ENCODE measurements at regions not wholly inside any gene's neighbourhood (a gene's known extent, or its start where the extent isn't known, plus 50 kb on each side); places are given as distances from the start of the nearest gene placed in this dataset.

GRCh38 chr5:74945561-74946165 lies 79.5 kb upstream of the FAM169A start:
- Histone ChIP-seq H3K4me1 (ENCODE audit: control insufficient read depth, insufficient read depth, low read length) (peaks cover 55% of the 10 kb centered on the region), H3K4me3 (ENCODE audit: low read length) (no peak overlapping the region), H3K9me3 (ENCODE audit: control insufficient read depth, low read depth, low read length) (no peaks in the 10 kb centered on the region), H3K27me3 (ENCODE audit: control insufficient read depth, insufficient read depth, low read length) (no peaks in the 10 kb centered on the region), H3K36me3 (ENCODE audit: control insufficient read depth, insufficient read depth, low read length) (no peaks in the 10 kb centered on the region), H3K27ac (ENCODE audit: low read length) (no peak overlapping the region)
- WGBS (ENCODE audit: insufficient coverage, low lambda C conversion rate) = 75% methylated on average over 1 of the region's 4 CpGs
- DNase-seq = no peak

- WGBS (ENCODE audit: insufficient coverage, low lambda C conversion rate) = 29% methylated on average over 1 of the region's 2 CpGs
- H3K27ac ChIP-seq (ENCODE audit: low read length) = peak overlapping the region; percentile 57
- H3K36me3 ChIP-seq (ENCODE audit: control insufficient read depth, insufficient read depth, low read length) = no peaks in the 10 kb centered on the region
- DNase-seq = peak in 1 of 2 donors; percentile 44
- H3K4me3 ChIP-seq (ENCODE audit: low read length) = no peak overlapping the region
- H3K27me3 ChIP-seq (ENCODE audit: control insufficient read depth, insufficient read depth, low read length) = no peaks in the 10 kb centered on the region
- no peaks in the 10 kb centered on the region for H3K9me3 ChIP-seq (ENCODE audit: control insufficient read depth, low read depth, low read length)
- peaks cover 50% of the 10 kb centered on the region for H3K4me1 ChIP-seq (ENCODE audit: control insufficient read depth, insufficient read depth, low read length)
Observed at GRCh38 chr5:74943905-74944304, 77.7 kb upstream of the FAM169A start.

GRCh38 chr5:74942622-74943286 lies 76.6 kb upstream of the FAM169A start:
- Histone ChIP-seq H3K36me3 (ENCODE audit: control insufficient read depth, insufficient read depth, low read length) (no peaks in the 10 kb centered on the region), H3K9me3 (ENCODE audit: control insufficient read depth, low read depth, low read length) (no peaks in the 10 kb centered on the region), H3K27ac (ENCODE audit: low read length) (peak overlapping the region; percentile 57), H3K27me3 (ENCODE audit: control insufficient read depth, insufficient read depth, low read length) (no peaks in the 10 kb centered on the region), H3K4me3 (ENCODE audit: low read length) (no peak overlapping the region), H3K4me1 (ENCODE audit: control insufficient read depth, insufficient read depth, low read length) (peaks cover 43% of the 10 kb centered on the region)
- WGBS (ENCODE audit: insufficient coverage, low lambda C conversion rate) = no CpG with 5 or more reads among the region's 10 CpGs
- no peak for DNase-seq

- Histone ChIP-seq H3K36me3 (ENCODE audit: control insufficient read depth, insufficient read depth, low read length) (no peaks in the 10 kb centered on the region), H3K4me3 (ENCODE audit: low read length) (no peak overlapping the region), H3K27me3 (ENCODE audit: control insufficient read depth, insufficient read depth, low read length) (no peaks in the 10 kb centered on the region), H3K9me3 (ENCODE audit: control insufficient read depth, low read depth, low read length) (no peaks in the 10 kb centered on the region), H3K4me1 (ENCODE audit: control insufficient read depth, insufficient read depth, low read length) (peaks cover 30% of the 10 kb centered on the region), H3K27ac (ENCODE audit: low read length) (peak overlapping the region; percentile 67)
- no CpG with 5 or more reads among the region's 2 CpGs for WGBS (ENCODE audit: insufficient coverage, low lambda C conversion rate)
- peak; percentile 67 to 86 for DNase-seq
Observed at GRCh38 chr5:74940782-74941353, 74.7 kb upstream of the FAM169A start.

GRCh38 chr5:74938250-74938933 lies 72.2 kb upstream of the FAM169A start:
- Histone ChIP-seq H3K4me1 (ENCODE audit: control insufficient read depth, insufficient read depth, low read length) (peaks cover 44% of the 10 kb centered on the region), H3K27me3 (ENCODE audit: control insufficient read depth, insufficient read depth, low read length) (no peaks in the 10 kb centered on the region), H3K36me3 (ENCODE audit: control insufficient read depth, insufficient read depth, low read length) (no peaks in the 10 kb centered on the region), H3K27ac (ENCODE audit: low read length) (peak overlapping the region; percentile 67), H3K4me3 (ENCODE audit: low read length) (no peak overlapping the region), H3K9me3 (ENCODE audit: control insufficient read depth, low read depth, low read length) (no peaks in the 10 kb centered on the region)
- DNase-seq = peak in 1 of 2 donors; percentile 62

- no peak overlapping the region for H3K4me3 ChIP-seq (ENCODE audit: low read length)
- H3K9me3 ChIP-seq (ENCODE audit: control insufficient read depth, low read depth, low read length) = no peaks in the 10 kb centered on the region
- H3K4me1 ChIP-seq (ENCODE audit: control insufficient read depth, insufficient read depth, low read length) = peaks cover 22% of the 10 kb centered on the region
- no peak for DNase-seq
- H3K36me3 ChIP-seq (ENCODE audit: control insufficient read depth, insufficient read depth, low read length) = no peaks in the 10 kb centered on the region
- no CpG with 5 or more reads among the region's 4 CpGs for WGBS (ENCODE audit: insufficient coverage, low lambda C conversion rate)
- no peak overlapping the region for H3K27ac ChIP-seq (ENCODE audit: low read length)
- H3K27me3 ChIP-seq (ENCODE audit: control insufficient read depth, insufficient read depth, low read length) = no peaks in the 10 kb centered on the region
Observed at GRCh38 chr5:74935752-74936091, 69.5 kb upstream of the FAM169A start.

GRCh38 chr5:74934949-74935751 lies 69.0 kb upstream of the FAM169A start:
- H3K4me3 ChIP-seq (ENCODE audit: low read length) = no peak overlapping the region
- WGBS (ENCODE audit: insufficient coverage, low lambda C conversion rate) = no CpG with 5 or more reads among the region's 9 CpGs
- H3K27me3 ChIP-seq (ENCODE audit: control insufficient read depth, insufficient read depth, low read length) = no peaks in the 10 kb centered on the region
- DNase-seq = peak in 1 of 2 donors; percentile 72
- no peaks in the 10 kb centered on the region for H3K36me3 ChIP-seq (ENCODE audit: control insufficient read depth, insufficient read depth, low read length)
- H3K4me1 ChIP-seq (ENCODE audit: control insufficient read depth, insufficient read depth, low read length) = peaks cover 17% of the 10 kb centered on the region
- H3K9me3 ChIP-seq (ENCODE audit: control insufficient read depth, low read depth, low read length) = no peaks in the 10 kb centered on the region
- H3K27ac ChIP-seq (ENCODE audit: low read length) = peak overlapping the region; percentile 39

GRCh38 chr5:74927336-74927735 lies 61.1 kb upstream of the FAM169A start:
- no peak for DNase-seq
- no peaks in the 10 kb centered on the region for H3K9me3 ChIP-seq (ENCODE audit: control insufficient read depth, low read depth, low read length)
- WGBS (ENCODE audit: insufficient coverage, low lambda C conversion rate) = no CpG with 5 or more reads among the region's 2 CpGs
- H3K4me3 ChIP-seq (ENCODE audit: low read length) = no peak overlapping the region
- H3K27me3 ChIP-seq (ENCODE audit: control insufficient read depth, insufficient read depth, low read length) = no peaks in the 10 kb centered on the region
- H3K4me1 ChIP-seq (ENCODE audit: control insufficient read depth, insufficient read depth, low read length) = peaks cover 6% of the 10 kb centered on the region
- H3K36me3 ChIP-seq (ENCODE audit: control insufficient read depth, insufficient read depth, low read length) = no peaks in the 10 kb centered on the region
- no peak overlapping the region for H3K27ac ChIP-seq (ENCODE audit: low read length)

- Histone ChIP-seq H3K36me3 (ENCODE audit: control insufficient read depth, insufficient read depth, low read length) (no peaks in the 10 kb centered on the region), H3K4me3 (ENCODE audit: low read length) (no peak overlapping the region), H3K9me3 (ENCODE audit: control insufficient read depth, low read depth, low read length) (no peaks in the 10 kb centered on the region), H3K27me3 (ENCODE audit: control insufficient read depth, insufficient read depth, low read length) (no peaks in the 10 kb centered on the region), H3K4me1 (ENCODE audit: control insufficient read depth, insufficient read depth, low read length) (peaks cover 2% of the 10 kb centered on the region), H3K27ac (ENCODE audit: low read length) (no peak overlapping the region)
- peak; percentile 33 to 44 for DNase-seq
- 0% methylated on average over 1 of the region's 6 CpGs for WGBS (ENCODE audit: insufficient coverage, low lambda C conversion rate)
Observed at GRCh38 chr5:74919487-74919886, 53.3 kb upstream of the FAM169A start.

- no peaks in the 10 kb centered on the region for H3K36me3 ChIP-seq (ENCODE audit: control insufficient read depth, insufficient read depth, low read length)
- no peaks in the 10 kb centered on the region for H3K27me3 ChIP-seq (ENCODE audit: control insufficient read depth, insufficient read depth, low read length)
- no peaks in the 10 kb centered on the region for H3K9me3 ChIP-seq (ENCODE audit: control insufficient read depth, low read depth, low read length)
- no peak for DNase-seq
- 67% methylated on average over 2 of the region's 4 CpGs for WGBS (ENCODE audit: insufficient coverage, low lambda C conversion rate)
- H3K27ac ChIP-seq (ENCODE audit: low read length) = no peak overlapping the region
- H3K4me1 ChIP-seq (ENCODE audit: control insufficient read depth, insufficient read depth, low read length) = peaks cover 2% of the 10 kb centered on the region
- no peak overlapping the region for H3K4me3 ChIP-seq (ENCODE audit: low read length)
Observed at GRCh38 chr5:74919041-74919440, 52.9 kb upstream of the FAM169A start.
